WTC11 (cell line): ENCODE measurements at regions not wholly inside any gene's neighbourhood (a gene's known extent, or its start where the extent isn't known, plus 50 kb on each side); places are given as distances from the start of the nearest gene placed in this dataset.

ENCODE experiments used
- ATAC-seq: fragments of 200-7000 bp; cut with Tn5 transposase; 2 replicates; pipeline ENCODE4 v1.10.0; 2021; ENCODE audit warnings: mild to moderate bottlenecking, moderate library complexity
- CTCF ChIA-PET: fragments of 300-600 bp; sonication (Branson Sonifier 250); formaldehyde crosslinking; loops from one replicate; lab custom pipeline; 2021; ENCODE audit warnings: antibody characterized with exemption; lab: Charles Lee
- POLR2A ChIA-PET: fragments of 350-600 bp; sonication (Branson Sonifier 250); formaldehyde crosslinking; loops from one replicate; lab custom pipeline; 2021; ENCODE audit warnings: antibody characterized with exemption; lab: Charles Lee
- DNase-seq: peaks from one replicate; pipeline ENCODE4 v3.0.0; 2021; ENCODE audit warnings: low spot score
- H3K27ac Mint-ChIP-seq: 2 replicates; pipeline ENCODE4 v1.8.0; 2021; ENCODE audit warnings: mixed read lengths
- H3K27me3 Mint-ChIP-seq: 2 replicates; pipeline ENCODE4 v1.8.0; 2021; ENCODE audit warnings: low read depth, mild to moderate bottlenecking, moderate library complexity, mixed read lengths
- H3K36me3 Mint-ChIP-seq: 2 replicates; pipeline ENCODE4 v1.8.0; 2021; ENCODE audit warnings: mixed read lengths
- H3K4me1 Mint-ChIP-seq: 2 replicates; pipeline ENCODE4 v1.8.0; 2022; ENCODE audit warnings: mixed read lengths
- H3K4me3 Mint-ChIP-seq: 2 replicates; pipeline ENCODE4 v1.8.0; 2021; ENCODE audit warnings: mild to moderate bottlenecking, moderate library complexity, mixed read lengths
- H3K9me3 Mint-ChIP-seq: 2 replicates; pipeline ENCODE4 v1.8.0; 2021; ENCODE audit warnings: mixed read lengths
- ATF1 ChIP-seq: sonication (generic); formaldehyde crosslinking; IDR thresholded peaks from 2 replicates; pipeline ENCODE4 v1.8.1; 2023; ENCODE audit warnings: mild to moderate bottlenecking, moderate library complexity, missing genetic modification reagents
- CBFB ChIP-seq: sonication (generic); formaldehyde crosslinking; IDR thresholded peaks from 2 replicates; pipeline ENCODE4 v1.8.1; 2022; ENCODE audit warnings: mild to moderate bottlenecking, low read depth, missing genetic modification reagents
- CREB1 ChIP-seq: sonication (generic); formaldehyde crosslinking; IDR thresholded peaks from 2 replicates; pipeline ENCODE4 v1.8.0; 2023; ENCODE audit warnings: mild to moderate bottlenecking, missing genetic modification reagents
- ERG ChIP-seq: fragments of 250-450 bp; sonication (Bioruptor Pico); IDR thresholded peaks from 2 replicates; pipeline ENCODE4 v1.8.0; 2021; ENCODE audit warnings: mild to moderate bottlenecking
- FOXP4 ChIP-seq: sonication (generic); formaldehyde crosslinking; IDR thresholded peaks from 2 replicates; pipeline ENCODE4 v1.8.0; 2022; ENCODE audit warnings: mild to moderate bottlenecking, missing genetic modification reagents
- GABPB1 ChIP-seq: sonication (generic); formaldehyde crosslinking; IDR thresholded peaks from 2 replicates; pipeline ENCODE4 v1.8.1; 2023; ENCODE audit warnings: mild to moderate bottlenecking, missing genetic modification reagents
- JUN ChIP-seq: sonication (generic); formaldehyde crosslinking; IDR thresholded peaks from 2 replicates; pipeline ENCODE4 v1.8.0; 2023; ENCODE audit warnings: mild to moderate bottlenecking, missing genetic modification reagents
- MAX ChIP-seq: sonication (generic); formaldehyde crosslinking; IDR thresholded peaks from 2 replicates; pipeline ENCODE4 v1.8.0; 2022; ENCODE audit warnings: mild to moderate bottlenecking, missing genetic modification reagents
- MXD4 ChIP-seq: fragments of 250-450 bp; sonication (Bioruptor Pico); IDR thresholded peaks from 2 replicates; pipeline ENCODE4 v1.8.0; 2021; ENCODE audit warnings: mild to moderate bottlenecking, moderate library complexity, borderline replicate concordance
- NFATC4 ChIP-seq: fragments of 250-450 bp; sonication (Bioruptor Pico); IDR thresholded peaks from 2 replicates; pipeline ENCODE4 v1.9.0; 2021; ENCODE audit warnings: mild to moderate bottlenecking
- NR2C2 ChIP-seq: sonication (generic); formaldehyde crosslinking; IDR thresholded peaks from 2 replicates; pipeline ENCODE4 v1.8.0; 2022; ENCODE audit warnings: mild to moderate bottlenecking, missing genetic modification reagents
- OVOL2 ChIP-seq: fragments of 250-450 bp; sonication (Bioruptor Pico); IDR thresholded peaks from 2 replicates; pipeline ENCODE4 v1.9.0; 2021; ENCODE audit warnings: mild to moderate bottlenecking, borderline replicate concordance
- PREB ChIP-seq: sonication (generic); formaldehyde crosslinking; IDR thresholded peaks from 2 replicates; pipeline ENCODE4 v1.8.1; 2022; ENCODE audit warnings: mild to moderate bottlenecking, missing genetic modification reagents, moderate library complexity, borderline replicate concordance
- PRRX2 ChIP-seq: fragments of 250-450 bp; sonication (Bioruptor Pico); IDR thresholded peaks from 2 replicates; pipeline ENCODE4 v1.8.0; 2021; ENCODE audit warnings: mild to moderate bottlenecking
- STAT6 ChIP-seq: sonication (generic); formaldehyde crosslinking; conservative IDR thresholded peaks from 2 replicates; pipeline ENCODE4 v1.8.1; 2023; ENCODE audit warnings: mild to moderate bottlenecking, low read depth, missing genetic modification reagents, moderate library complexity
- TCF7 ChIP-seq: sonication (generic); formaldehyde crosslinking; IDR thresholded peaks from 2 replicates; pipeline ENCODE4 v1.8.0; 2022; ENCODE audit warnings: mild to moderate bottlenecking, low read depth, missing genetic modification reagents, moderate library complexity
- ZNF281 ChIP-seq: sonication (generic); formaldehyde crosslinking; IDR thresholded peaks from 2 replicates; pipeline ENCODE4 v1.8.0; 2023; ENCODE audit warnings: mild to moderate bottlenecking, missing genetic modification reagents
- ZNF512 ChIP-seq: sonication (generic); formaldehyde crosslinking; IDR thresholded peaks from 2 replicates; pipeline ENCODE4 v1.8.1; 2022; ENCODE audit warnings: missing genetic modification reagents, borderline replicate concordance
- ZNF532 ChIP-seq: fragments of 250-450 bp; sonication (Bioruptor Pico); IDR thresholded peaks from 2 replicates; pipeline ENCODE4 v1.9.0; 2021; ENCODE audit warnings: mild to moderate bottlenecking, borderline replicate concordance
- ZNF671 ChIP-seq: fragments of 250-450 bp; sonication (Bioruptor Pico); IDR thresholded peaks from 2 replicates; pipeline ENCODE4 v1.8.0; 2021; ENCODE audit warnings: mild to moderate bottlenecking

- H3K36me3 Mint-ChIP-seq = peaks cover 71% of the 10 kb centered on the region
- peaks cover 4% of the 10 kb centered on the region; the same call in 1 of the 2 replicates for H3K4me1 Mint-ChIP-seq
- peaks cover 14% of the 10 kb centered on the region for H3K27me3 Mint-ChIP-seq
- DNase-seq (no peak), ATAC-seq (no peak)
- ChIA-PET CTCF (interaction anchor here (0.6 kb wide), 1 partner anchor 762 kb away, joined by 3 read pairs; no protein-coding TSS in a partner anchor), POLR2A (no interaction called here)
- peaks cover 86% of the 10 kb centered on the region for H3K9me3 Mint-ChIP-seq
- H3K4me3 Mint-ChIP-seq = no peak overlapping the region
- no peak overlapping the region for H3K27ac Mint-ChIP-seq
- TF ChIP-seq CBFB (CRISPR knock-in tag) (no peak), ERG (no peak), STAT6 (no peak), JUN (CRISPR knock-in tag) (no peak), MAX (no peak), OVOL2 (no peak), PRRX2 (CRISPR knock-in tag) (no peak), ZNF512 (CRISPR knock-in tag) (no peak), TCF7 (CRISPR knock-in tag) (no peak), GABPB1 (CRISPR knock-in tag) (no peak), ZNF671 (CRISPR knock-in tag) (no peak), MXD4 (CRISPR knock-in tag) (no peak), CREB1 (CRISPR knock-in tag) (no peak), ZNF281 (no peak), PREB (CRISPR knock-in tag) (no peak), NR2C2 (CRISPR knock-in tag) (no peak), ATF1 (CRISPR knock-in tag) (no peak), FOXP4 (no peak), ZNF532 (CRISPR knock-in tag) (no peak), NFATC4 (CRISPR knock-in tag) (no peak)
Observed at GRCh38 chr6:66926060-66926459, 1219.0 kb upstream of the EYS start.
